ENCODE measurements at regions not wholly inside any gene's neighbourhood (a gene's known extent, or its start where the extent isn't known, plus 50 kb on each side); places are given as distances from the start of the nearest gene placed in this dataset.

GRCh38 chr2:21454839-21455238 is 331.1 kb downstream of the TDRD15 start (continued):
- TF ChIP-seq HIC1 (tag by site-specific recombination; IDR thresholded peaks at IDR 0.05) (no peak), ZBTB8A (tag by site-specific recombination; IDR thresholded peaks at IDR 0.05) (no peak), ZNF560 (tag by site-specific recombination; IDR thresholded peaks at IDR 0.05; ENCODE audit: borderline replicate concordance) (no peak), ZNF645 (tag by site-specific recombination; IDR thresholded peaks at IDR 0.05) (no peak), ZNF488 (tag by site-specific recombination; IDR thresholded peaks at IDR 0.05) (no peak), ZBTB20 (tag by site-specific recombination; IDR thresholded peaks at IDR 0.05) (no peak), ZBTB26 (tag by site-specific recombination; optimal IDR thresholded peaks at IDR 0.05) (no peak), ZNF404 (tag by site-specific recombination; IDR thresholded peaks at IDR 0.05) (no peak)

- no peak for TF ChIP-seq ZFHX2 (tag by site-specific recombination; conservative IDR thresholded peaks at IDR 0.05)
- no peak for TF ChIP-seq GFI1B (tag by site-specific recombination; IDR thresholded peaks at IDR 0.05)
- no peak for TF ChIP-seq GLIS1 (tag by site-specific recombination; IDR thresholded peaks at IDR 0.05)
- TF ChIP-seq KLF7 (tag by site-specific recombination; IDR thresholded peaks at IDR 0.05; ENCODE audit: borderline replicate concordance), result no peak
- TF ChIP-seq ZNF623 (tag by site-specific recombination; IDR thresholded peaks at IDR 0.05), result no peak
- no peak for TF ChIP-seq ZNF843 (tag by site-specific recombination; IDR thresholded peaks at IDR 0.05)
- no peak for TF ChIP-seq ZBTB7A (tag by site-specific recombination; IDR thresholded peaks at IDR 0.05; ENCODE audit: low read depth)
- CTCF ChIA-PET, result interaction anchor here (0.5 kb wide), 1 partner anchor 67 kb away, joined by 3 read pairs; no protein-coding TSS in a partner anchor
- no peaks in the 10 kb centered on the region for H3K9me3 ChIP-seq (ENCODE audit: control insufficient read depth, insufficient read depth, low read depth, low read length)
- POLR2A ChIA-PET, result no interaction called here
- H3K27ac ChIP-seq (ENCODE audit: extremely low read depth, low read depth, low read length), result no peak overlapping the region
- H3K4me1 ChIP-seq (ENCODE audit: control insufficient read depth, insufficient read depth, low read length), result no peaks in the 10 kb centered on the region
- no peaks in the 10 kb centered on the region for H3K36me3 ChIP-seq (ENCODE audit: control insufficient read depth in 2 of 2, insufficient read depth in 1 of 2, low read length in 2 of 2)
- no peak overlapping the region for H3K4me3 ChIP-seq (ENCODE audit: low read depth, low read length)
Observed at GRCh38 chr2:21461754-21462240, 338.0 kb downstream of the TDRD15 start.

- Histone ChIP-seq H3K27ac (ENCODE audit: extremely low read depth, low read depth, low read length) (no peak overlapping the region), H3K4me1 (ENCODE audit: control insufficient read depth, insufficient read depth, low read length) (no peaks in the 10 kb centered on the region), H3K9me3 (ENCODE audit: control insufficient read depth, insufficient read depth, low read depth, low read length) (no peaks in the 10 kb centered on the region), H3K4me3 (ENCODE audit: low read depth, low read length) (no peak overlapping the region), H3K36me3 (ENCODE audit: control insufficient read depth in 2 of 2, insufficient read depth in 1 of 2, low read length in 2 of 2) (no peaks in the 10 kb centered on the region)
- POLR2A ChIA-PET, result no interaction called here
- TF ChIP-seq ZBTB17 (tag by site-specific recombination; IDR thresholded peaks at IDR 0.05) (no peak), ZNF513 (tag by site-specific recombination; IDR thresholded peaks at IDR 0.05) (no peak), ZNF571 (tag by site-specific recombination; IDR thresholded peaks at IDR 0.05) (no peak), SP7 (tag by site-specific recombination; IDR thresholded peaks at IDR 0.05) (no peak), ZNF248 (tag by site-specific recombination; IDR thresholded peaks at IDR 0.05) (no peak)
- CTCF ChIA-PET, result interaction anchor here (0.5 kb wide), 1 partner anchor 10 kb away, joined by 3 read pairs; no protein-coding TSS in a partner anchor
Observed at GRCh38 chr2:21466341-21466927, 342.7 kb downstream of the TDRD15 start.

All from HEK293 (cell line).